G401 (cell line): ENCODE measurements at regions not wholly inside any gene's neighbourhood (a gene's known extent, or its start where the extent isn't known, plus 50 kb on each side); places are given as distances from the start of the nearest gene placed in this dataset.

Experiments
- DNase-seq: peaks from one replicate; pipeline ENCODE4 v3.0.0-alpha.2; 2015; ENCODE audit warnings: low spot score
- in situ Hi-C: cut with HindIII; loops from 2 replicates; pipeline ENCODE4 v1.10.0; 2016; ENCODE audit warnings: low sequenced_read_pairs, mixed read lengths

DNA sequence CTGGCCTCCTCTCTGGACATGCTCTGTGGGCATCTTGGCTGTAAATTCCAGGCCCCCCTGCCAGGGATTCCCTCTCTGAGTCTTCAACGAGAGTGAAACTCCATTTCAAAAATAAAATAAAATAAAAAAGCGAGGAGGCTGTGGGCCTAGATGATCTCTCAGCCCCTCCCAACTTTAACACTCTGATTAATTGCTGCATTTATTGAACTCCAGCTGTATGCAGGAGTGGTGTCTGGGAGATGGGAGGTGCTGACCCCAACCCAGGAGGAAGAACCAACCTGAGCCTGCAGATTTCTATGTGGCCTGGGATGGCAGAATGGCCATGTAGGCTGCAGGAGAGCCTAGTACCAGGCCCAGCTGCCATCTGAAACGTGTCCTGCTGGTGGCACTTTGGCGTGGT lies 154.5 kb upstream of the IER5L start:
- DNase-seq: no peak
- in situ Hi-C loops: no loop called here

DNA sequence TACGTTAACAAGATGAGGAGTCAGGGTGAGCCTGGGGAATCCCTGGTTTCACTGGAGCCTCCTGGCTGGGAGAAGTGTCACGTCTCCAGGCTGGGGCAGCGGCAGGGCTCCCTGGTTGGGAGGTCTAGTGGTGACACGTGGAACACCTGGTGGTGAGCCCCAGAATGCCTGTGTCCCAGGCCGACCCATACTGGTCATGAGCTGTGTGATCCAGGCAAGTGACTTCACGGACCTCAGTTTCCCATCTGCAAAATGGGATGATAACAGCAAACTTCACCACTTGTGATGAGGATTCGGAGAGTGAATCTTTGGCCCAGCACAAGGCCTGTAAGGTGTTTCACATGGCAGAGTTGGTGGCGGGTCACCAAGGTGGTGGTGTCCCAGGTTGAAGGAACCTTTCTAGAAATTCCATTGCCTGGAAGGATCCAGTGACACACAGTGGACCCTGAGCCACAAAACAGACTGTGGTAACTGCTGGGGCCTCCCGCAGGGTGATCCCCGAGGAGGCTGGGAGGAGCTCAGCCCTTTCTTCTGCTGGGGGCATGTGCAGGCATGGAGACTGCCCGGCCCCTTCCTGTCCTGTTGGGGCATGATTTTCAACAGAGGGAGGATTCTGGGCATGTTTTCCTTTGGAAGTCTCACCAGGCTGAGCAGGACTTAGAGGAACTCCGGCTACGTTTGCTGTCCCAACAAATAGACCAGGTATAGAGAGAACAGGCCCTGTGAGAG lies 153.9 kb upstream of the IER5L start:
- in situ Hi-C loops: no loop called here
- no peak for DNase-seq

DNA sequence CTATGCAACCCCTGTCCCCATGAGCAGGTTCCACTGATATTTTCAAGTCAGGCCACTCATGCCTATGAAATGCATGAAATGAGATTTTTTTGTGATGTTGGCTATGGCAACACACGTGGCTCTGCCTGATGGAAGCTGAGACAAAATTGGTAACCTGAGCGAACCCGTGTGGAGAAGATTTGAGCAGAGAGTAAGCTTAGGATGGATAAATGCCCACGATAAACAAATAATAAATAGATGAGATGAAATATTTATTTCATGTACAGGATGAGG lies 153.4 kb upstream of the IER5L start:
- in situ Hi-C loops: no loop called here
- DNase-seq: no peak

DNA sequence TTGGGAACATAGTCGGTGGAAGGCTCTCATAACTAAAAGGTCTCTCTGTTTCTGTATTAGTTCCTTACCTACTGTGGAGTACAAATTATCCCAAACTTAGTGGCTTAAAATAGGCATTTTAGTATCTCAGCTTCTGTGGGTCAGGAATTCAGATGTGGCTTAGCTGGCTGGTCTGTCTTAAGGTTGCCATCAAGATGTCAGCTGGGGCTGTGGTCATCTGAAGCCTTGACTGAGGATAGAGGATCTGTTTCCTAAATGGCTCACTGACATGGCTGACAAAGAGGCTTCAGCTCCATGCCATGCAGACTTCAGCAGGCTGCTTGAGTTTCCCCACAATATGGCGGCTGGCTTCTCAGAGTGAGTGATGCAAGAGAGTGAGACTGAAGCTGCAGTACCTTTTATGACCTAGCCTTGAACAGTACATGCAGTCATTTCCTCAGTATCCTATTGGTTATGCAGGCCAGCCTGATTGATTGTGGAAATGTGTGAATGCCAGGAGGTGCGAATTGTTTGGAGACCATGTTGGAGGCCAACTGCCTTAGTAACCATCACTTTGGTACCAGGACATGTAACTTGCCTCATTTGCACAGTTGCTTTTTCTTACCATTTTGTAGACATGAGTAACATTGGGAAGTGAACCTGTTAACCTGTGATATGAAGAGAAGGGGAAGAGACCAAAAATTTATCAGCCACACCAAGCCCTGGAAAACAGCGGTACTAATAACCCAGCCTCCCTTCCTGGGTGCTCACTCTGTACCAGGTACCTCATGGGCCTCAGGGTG lies 152.8 kb upstream of the IER5L start:
- in situ Hi-C loops: no loop called here
- DNase-seq: no peak

DNA sequence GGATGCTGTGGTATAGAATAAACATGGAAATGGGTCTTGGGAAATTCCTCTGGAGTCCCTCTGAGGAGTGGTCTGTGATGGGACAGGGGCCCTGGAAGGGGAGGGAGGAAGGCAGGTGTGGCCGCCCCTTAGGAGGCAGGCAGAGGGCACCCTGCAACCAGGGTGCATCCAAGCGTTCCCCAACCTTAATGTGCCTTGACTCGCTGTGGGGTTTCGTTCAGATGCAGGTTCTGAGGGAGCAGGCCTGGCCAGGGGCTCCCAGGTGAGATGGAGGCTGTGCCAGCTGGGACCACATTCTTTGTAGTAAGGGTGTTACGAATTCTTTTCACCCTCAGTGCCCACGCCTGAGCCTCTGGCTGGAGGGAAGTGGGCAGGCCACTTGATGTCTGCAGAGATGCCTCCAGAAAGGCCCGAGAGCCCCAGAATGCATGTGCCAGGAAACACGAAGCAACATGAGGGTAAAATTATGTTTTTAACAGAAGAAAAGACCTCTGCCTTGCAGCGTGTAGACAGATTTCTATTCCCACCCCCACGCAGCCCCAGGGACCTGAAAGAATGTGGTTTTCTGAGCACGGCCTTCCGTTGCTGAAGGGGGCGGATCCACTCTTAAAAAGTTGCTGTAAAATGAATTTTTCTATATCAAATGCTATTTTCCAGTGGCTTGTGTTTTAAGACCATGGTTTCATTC lies 150.4 kb upstream of the IER5L start:
- DNase-seq: no peak
- in situ Hi-C loops: no loop called here

DNA sequence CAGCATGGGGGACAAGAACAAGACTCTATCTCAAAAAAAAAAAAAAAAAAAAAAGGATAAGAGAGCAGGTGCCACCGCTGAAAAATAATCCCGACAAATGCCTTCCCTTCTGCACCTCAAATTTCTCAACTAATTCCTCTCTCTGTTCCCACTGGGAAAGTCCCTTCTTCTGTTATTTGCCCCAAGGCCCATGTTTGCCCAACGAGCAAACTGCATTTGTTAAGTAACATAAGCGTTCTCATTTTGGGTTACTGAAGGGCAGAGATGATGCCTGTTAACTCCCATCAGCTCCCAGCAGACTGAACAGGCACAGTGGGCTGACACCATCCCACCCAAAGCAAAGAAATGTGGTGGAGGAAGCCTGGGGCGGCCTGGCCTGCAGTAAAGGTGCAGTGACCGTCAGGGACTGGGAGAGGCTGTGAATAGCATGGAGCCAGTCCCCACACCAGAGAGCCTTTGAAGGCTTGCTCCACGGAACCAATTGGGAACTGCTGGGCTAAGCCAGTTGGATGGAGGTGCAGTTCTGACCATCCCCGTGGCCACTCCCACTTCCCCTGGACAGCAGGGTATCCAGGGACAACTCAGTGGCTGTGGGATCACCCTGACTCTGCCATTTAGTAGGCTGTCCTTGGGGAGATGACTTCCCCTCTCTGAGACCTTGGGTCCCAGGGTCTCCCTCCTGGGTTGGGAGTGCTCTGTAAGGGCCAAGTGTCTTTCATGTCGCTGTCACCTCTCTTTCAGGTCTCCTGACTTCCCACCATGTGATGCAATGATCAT lies 149.7 kb upstream of the IER5L start:
- in situ Hi-C loops: no loop called here
- DNase-seq: no peak

DNA sequence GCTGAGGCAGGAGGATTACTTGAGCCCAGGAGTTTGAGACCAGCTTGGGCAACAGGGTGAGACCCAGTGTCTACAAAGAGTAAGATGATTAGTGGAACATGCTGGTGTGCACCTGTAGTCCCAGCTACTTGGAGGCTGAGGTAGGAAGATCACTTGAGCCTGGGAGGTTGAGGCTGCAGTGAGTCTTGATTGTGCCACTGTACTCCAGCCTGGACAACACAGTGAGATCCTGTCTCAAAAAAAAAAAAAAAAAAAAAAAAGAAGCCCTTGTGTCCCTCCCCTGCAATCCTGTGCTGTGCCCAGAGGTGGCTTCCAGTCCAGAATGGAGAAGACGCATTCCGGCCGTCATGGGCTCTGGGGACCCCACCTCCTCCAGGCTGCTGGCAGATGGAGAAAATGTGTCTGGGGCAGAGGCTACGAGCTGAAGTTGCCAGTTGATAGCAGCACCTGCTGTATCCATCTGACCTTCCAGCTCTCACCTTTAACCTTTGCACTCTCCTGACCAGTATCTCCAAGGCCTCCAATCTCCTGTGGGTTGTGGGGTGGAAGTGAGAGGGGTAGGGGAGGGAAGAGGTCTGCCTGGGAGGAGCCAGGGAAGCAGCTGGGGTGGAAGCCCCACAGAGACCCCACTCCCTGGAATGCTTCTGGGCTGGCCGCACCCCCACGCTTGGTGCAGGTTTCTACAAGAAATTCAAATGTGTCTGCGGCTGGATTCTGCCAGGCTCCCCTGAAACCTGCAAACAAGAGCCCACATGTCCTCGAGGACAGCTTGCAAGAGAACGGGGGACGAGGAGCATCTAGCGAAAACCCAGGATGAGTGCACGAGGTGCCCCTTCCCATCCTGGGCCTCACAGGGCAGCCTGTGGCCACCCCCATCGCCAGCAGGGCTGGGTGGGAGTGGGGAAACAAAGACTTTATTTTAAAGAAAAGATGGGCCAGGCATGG lies 148.3 kb upstream of the IER5L start:
- in situ Hi-C loops: no loop called here
- no peak for DNase-seq

DNA sequence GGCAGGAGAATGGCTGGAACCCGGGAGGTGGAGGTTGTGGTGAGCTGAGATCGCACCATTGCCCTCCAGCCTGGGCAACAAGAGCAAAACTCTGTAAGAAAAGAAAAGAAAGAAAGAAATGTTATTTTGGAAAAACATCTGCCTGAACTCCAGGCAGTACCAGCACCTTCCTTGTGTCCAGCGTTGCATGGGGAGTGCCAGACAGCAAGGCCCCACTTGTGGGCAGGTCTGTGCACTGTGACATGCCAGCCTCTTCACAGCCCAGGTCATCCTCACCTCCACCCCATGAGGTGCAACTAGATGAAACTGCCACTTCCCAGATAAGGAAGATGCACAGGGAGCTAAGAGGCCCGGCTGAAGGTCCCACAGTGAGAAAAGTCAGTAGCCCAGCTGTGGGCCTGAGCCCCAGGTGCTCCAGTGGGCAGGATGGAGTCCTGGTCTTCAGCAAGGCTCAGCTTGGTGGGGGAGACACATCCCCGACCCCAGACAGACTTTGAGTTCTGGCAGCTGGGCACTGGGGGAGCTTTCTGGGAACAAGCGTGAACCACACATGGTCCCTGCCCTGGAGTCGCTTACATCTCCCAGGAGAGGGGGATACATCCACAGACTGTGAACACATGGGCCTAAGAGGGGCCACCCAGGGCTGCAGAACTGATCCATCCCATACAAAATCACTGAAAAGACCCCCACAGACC lies 146.9 kb upstream of the IER5L start:
- in situ Hi-C loops: no loop called here
- DNase-seq: no peak

DNA sequence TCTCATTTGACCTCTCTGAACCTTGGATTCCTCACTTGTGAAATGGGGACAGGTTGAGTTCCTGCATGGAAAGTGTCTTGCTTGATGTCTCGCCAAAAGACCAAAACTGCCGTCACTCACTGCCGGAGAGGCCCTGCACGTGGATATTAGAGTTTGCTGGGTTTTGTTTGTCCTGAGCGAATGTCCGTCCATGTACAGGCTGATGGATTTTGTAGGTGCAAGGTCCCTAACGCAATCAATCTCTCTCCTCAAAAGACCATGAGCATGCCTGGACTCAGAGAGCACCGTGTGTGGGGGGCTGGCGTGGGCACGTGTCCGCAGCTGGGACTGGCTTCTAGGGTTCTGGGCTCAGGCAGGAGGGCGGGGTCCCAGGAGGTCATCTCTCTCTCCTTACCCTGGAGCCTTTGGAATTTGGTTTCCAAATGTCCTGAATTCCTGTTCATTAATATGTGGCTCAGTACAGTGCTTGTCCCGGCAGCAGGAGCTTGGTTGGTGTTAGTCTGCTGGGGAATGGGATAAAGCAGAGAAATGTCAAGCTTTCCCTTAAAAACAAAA lies 146.0 kb upstream of the IER5L start:
- in situ Hi-C loops: no loop called here
- DNase-seq: no peak

DNA sequence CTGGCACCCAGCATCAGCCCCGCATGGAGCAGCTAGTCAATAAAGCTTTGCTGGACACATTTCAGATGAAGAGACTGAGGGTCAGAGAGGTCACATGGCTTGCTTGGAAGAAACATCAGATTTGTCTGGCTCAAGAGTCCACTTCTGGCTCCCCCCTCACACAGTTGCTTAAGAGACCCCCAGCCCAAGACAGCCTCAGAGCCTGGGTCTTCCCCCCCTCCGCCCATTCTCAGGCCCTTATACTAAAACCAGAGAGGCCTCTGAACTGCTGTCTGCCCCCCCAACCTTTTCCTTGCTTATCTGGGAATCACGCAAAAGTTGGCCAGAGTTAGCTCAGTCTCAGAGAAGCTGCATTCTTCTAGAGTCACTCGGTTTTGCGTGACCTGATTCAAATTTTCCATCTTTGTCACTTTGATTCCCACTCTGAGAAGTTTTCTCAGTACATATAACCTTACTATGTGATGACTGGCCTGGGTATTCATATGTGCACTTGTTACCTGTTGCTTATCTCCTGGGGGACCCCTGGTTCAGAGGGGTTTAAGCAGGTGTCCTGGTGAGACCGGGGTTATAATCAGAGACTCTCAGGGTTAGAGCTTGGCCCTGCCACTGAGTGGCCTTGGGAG lies 145.4 kb upstream of the IER5L start:
- DNase-seq: no peak
- in situ Hi-C loops: no loop called here

DNA sequence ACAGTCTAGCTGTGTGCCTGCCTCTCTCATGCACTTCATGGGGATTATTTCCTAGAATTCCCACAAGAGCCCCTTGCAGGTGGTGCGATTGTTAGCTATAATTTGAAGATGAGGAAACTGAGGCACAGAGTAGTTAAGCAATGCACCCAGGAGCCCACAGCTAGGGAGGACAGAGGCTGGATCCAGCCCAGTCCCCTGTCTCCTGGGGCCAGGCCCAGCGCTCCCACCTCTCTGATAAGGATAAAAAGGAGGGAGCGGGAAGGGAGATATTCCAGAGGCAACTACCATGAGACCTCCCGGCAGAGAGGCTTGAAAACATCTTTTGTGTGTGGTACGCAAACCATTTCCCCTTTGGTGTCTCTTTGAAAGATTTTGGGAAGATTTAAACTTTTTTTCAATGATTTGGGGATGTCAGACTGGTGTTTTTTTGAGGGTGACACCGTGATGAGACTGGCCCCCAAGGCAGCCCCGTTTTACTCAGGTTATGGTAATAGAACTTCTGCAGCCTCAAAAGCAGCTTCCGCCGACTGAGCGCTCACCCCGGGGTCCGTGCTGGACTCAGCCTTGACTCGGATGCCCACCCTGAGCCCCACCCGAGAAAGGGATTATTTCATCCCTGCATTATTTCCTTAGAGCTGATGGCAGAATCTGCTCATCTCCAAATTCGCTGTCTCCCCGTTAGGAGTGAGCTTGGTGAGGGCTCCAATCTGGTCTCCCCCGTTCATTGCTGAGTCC lies 144.7 kb upstream of the IER5L start:
- no peak for DNase-seq
- in situ Hi-C loops: no loop called here

DNA sequence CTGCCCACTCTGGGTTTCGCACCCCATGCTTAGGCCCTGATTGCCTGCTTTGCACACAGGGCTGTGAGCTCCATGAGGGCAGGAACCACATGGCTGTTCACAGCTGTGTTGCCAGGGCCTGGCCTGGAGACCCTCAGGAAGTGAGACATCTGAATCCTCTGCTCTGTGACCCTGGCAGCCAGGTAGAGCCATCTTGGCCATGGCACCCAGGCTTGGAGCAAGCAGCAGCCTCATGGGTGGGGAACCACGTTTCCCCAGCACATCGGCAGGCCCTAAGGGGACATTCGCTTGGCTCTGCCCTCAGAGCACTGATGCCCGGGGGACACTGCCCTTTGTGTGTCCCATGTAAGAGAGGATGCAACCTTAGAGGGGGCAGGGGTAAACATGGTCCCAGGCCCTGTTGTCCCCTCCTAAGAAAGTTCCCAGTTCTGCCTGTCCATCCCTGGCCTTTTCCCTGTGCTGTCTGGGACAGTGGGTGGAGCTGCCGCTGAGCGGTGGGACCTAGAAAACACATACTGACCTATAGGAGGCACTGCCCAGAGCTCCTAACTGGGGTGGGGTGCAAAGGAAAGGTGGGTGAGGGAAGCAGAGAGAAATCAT lies 144.1 kb upstream of the IER5L start:
- no peak for DNase-seq
- in situ Hi-C loops: no loop called here

DNA sequence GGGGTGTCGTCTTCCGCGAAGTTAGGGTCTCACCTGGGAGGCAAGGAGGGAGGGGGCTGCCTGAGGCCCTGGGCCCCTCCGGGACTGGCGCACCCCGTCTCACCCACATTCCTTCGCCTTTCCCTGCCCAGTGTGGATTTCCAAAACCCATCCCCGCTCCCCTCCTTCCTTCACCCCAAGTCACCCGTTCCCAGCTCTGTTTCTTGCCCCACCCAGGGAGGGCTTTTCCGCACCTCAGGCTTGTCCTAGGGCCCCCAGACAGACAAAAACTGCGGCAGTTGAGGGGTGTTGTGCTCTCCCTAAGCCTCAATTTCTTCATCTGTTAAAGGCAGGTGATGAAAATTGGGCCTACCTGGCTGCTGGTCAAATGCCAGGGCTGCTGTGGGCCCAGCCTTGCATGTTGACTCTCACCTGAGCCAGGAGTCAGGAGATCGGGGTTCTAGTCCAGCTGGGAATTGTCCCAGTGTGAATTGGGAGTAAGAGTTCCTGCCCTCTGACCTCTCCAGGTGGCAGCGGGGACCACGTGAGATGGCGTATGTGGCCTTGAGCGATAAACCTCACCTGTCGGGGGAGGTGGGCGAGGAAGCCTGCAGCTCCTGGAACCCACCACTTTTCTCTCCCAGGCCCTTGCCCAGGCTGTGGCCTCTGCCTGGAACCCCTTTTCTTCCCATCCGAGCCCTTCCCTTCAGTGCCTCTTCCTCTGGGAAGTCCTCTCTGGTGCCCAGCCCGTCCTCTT lies 143.4 kb upstream of the IER5L start:
- in situ Hi-C loops: no loop called here
- DNase-seq: no peak

DNA sequence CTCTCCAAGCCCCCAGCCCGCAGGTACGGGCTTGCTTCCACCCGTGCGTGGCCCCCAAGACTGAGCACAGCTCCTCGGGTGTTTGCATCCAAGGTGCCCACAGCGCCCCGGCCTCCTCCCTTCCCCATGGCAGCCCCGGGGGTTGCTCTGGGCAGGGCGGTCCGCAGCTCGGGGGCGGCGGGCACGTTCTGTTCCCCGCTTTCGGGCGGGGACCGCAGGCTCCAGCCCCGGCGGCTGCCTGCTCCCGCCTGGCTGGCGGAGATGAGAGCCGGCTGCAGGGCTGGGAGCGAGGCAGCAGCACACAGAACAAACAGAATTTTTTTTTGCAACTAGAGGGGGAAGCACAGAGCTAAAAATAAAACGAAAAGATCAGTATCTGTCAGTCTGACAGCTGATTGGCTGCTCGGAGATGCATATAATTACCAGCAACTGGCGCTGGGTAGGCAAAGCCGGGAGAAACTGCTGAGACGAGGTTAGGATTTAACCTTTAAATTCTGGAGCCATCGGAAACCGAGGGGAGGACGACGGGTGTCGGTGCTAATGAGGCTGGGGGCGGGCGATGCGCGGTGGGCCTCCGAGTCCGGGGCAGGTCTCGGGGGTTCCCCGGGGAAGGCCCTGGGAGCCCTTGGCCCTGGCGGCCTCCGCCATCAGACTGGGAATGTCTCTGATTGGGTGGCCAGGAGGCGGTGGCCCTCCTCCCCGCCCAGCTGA lies 142.7 kb upstream of the IER5L start:
- in situ Hi-C loops: no loop called here
- DNase-seq: peak; percentile 96

DNA sequence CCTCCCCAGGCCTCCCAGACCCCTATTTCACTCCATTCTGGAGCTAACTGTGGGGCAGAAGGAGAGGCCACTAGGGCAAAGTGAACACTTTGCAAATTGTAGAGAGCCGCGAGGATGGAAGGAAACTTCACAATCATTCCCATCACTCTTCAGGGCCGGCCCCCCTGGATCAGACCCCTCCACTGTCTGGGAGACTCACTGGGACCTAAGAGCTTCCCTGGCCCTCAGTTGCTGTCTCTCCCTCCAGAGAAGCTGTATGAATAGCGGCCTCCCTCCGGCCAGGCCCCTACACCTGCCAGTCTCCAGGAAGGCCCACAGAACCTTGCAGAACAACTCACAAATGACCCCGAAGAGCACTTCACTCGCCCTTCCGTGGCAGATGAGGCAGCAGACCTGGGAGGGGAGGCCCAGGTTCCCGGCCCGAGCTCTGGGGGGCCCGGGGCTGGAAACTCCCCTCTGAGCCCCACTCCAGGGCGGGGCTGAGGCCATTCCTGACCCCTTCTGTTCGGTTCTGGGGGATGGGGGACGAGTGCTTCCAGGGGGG lies 141.9 kb upstream of the IER5L start:
- in situ Hi-C loops: no loop called here
- no peak for DNase-seq
